ENCODE measurements at regions not wholly inside any gene's neighbourhood (a gene's known extent, or its start where the extent isn't known, plus 50 kb on each side); places are given as distances from the start of the nearest gene placed in this dataset.

DNA sequence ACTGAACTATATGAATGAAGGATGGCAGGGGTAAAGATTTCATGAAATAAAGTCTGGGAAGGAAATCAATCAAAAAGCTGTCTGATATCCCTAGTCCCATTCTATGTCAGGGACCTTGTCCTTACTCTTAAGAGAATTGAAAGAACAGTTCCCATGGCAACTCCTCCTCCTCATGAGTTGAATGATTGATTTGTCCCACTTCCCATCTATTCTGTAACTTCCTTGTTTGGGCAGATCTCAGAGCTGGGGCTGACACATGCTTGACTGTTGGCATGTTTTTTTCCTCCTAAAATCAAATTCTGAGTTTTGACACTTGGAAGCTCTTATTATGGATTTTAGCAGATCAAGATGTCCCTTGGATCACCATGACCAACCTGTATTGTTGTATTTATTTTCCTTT lies 1138.6 kb upstream of the CDH8 start:
- Histone ChIP-seq H3K27ac (no peak overlapping the region), H3K27me3 (no peaks in the 10 kb centered on the region), H3K4me1 (no peaks in the 10 kb centered on the region), H3K9me3 (no peaks in the 10 kb centered on the region), H3K4me3 (no peak overlapping the region), H3K36me3 (no peaks in the 10 kb centered on the region)
- DNase-seq (ENCODE audit: low spot score in 2 of 2), result no peak
- TF ChIP-seq, protein P1, sequence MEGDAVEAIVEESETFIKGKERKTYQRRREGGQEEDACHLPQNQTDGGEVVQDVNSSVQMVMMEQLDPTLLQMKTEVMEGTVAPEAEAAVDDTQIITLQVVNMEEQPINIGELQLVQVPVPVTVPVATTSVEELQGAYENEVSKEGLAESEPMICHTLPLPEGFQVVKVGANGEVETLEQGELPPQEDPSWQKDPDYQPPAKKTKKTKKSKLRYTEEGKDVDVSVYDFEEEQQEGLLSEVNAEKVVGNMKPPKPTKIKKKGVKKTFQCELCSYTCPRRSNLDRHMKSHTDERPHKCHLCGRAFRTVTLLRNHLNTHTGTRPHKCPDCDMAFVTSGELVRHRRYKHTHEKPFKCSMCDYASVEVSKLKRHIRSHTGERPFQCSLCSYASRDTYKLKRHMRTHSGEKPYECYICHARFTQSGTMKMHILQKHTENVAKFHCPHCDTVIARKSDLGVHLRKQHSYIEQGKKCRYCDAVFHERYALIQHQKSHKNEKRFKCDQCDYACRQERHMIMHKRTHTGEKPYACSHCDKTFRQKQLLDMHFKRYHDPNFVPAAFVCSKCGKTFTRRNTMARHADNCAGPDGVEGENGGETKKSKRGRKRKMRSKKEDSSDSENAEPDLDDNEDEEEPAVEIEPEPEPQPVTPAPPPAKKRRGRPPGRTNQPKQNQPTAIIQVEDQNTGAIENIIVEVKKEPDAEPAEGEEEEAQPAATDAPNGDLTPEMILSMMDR (IDR thresholded peaks at IDR 0.05), result no peak
- intact Hi-C loops (cut with DNase I), result no loop called here

DNA sequence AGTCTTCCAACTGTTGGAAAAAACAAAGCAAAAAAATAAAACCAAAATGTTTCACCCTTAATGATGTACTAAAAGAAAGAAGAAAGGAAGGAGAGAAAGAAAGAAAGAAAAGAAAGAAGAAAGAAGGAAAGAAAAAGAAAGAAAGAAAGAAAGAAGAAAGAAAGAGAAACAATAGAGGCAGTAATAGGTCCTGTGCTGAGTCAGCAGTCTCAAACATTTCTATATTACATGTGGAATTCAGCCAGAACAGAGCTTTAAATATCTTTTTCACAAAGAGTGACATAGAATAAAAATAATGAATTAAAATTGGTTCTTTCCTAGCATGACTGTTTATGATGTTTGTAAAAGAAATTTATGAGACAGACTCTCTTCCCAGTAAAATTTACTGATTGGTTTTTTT lies 1135.3 kb upstream of the CDH8 start:
- Histone ChIP-seq H3K27me3 (no peaks in the 10 kb centered on the region), H3K4me3 (no peak overlapping the region), H3K27ac (no peak overlapping the region), H3K9me3 (no peaks in the 10 kb centered on the region), H3K36me3 (no peaks in the 10 kb centered on the region), H3K4me1 (no peaks in the 10 kb centered on the region)
- intact Hi-C loops (cut with DNase I), result no loop called here
- DNase-seq (ENCODE audit: low spot score in 2 of 2), result no peak
- TF ChIP-seq, protein P1 (IDR thresholded peaks at IDR 0.05), result no peak

DNA sequence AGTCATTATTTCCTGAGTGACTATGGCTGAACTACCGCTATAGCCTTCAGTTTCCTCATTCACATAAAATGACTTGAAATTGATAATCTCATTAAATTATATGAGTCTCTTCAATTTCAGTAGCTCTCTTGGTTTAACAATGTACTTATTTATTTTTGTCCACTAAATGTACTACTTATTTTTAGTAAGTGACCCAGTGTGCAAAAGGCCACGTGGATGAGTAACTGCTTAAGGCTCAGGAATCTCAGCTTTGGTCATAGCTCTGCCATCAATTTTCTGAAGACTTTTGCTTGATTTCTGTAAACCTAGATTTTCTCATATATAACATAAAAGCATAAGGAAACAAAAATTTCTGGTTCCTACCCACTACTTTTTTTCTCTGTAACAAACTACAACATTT lies 1132.9 kb upstream of the CDH8 start:
- no peaks in the 10 kb centered on the region for H3K9me3 ChIP-seq
- DNase-seq (ENCODE audit: low spot score in 2 of 2), result no peak
- intact Hi-C loops (cut with DNase I), result no loop called here
- H3K4me1 ChIP-seq, result no peaks in the 10 kb centered on the region
- no peak overlapping the region for H3K4me3 ChIP-seq
- TF ChIP-seq, protein P1 (IDR thresholded peaks at IDR 0.05), result no peak
- no peaks in the 10 kb centered on the region for H3K27me3 ChIP-seq
- H3K36me3 ChIP-seq, result no peaks in the 10 kb centered on the region
- H3K27ac ChIP-seq, result no peak overlapping the region

DNA sequence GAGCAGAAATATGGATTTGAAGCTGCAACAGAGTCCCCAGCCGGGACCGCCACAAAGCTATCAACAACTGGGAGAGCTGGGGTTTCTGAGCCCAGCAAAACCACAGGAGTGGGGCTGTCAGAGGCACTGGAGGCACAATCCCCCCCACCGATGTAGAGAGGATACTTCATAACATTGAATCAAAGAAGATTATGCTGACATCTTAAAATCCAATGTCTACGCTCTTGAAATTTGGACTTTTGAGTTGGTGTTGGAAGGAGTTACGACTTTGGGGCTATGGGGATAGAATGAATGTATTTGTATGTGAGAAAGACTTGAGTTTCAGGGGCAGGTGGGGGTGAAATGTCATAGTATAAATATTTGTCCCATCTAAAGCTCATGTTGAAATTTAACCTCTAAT lies 1121.6 kb upstream of the CDH8 start:
- TF ChIP-seq, protein P1 (IDR thresholded peaks at IDR 0.05), result no peak
- H3K27me3 ChIP-seq, result no peaks in the 10 kb centered on the region
- H3K4me1 ChIP-seq, result no peaks in the 10 kb centered on the region
- DNase-seq (ENCODE audit: low spot score in 2 of 2), result no peak
- H3K4me3 ChIP-seq, result no peak overlapping the region
- no peaks in the 10 kb centered on the region for H3K36me3 ChIP-seq
- no peaks in the 10 kb centered on the region for H3K9me3 ChIP-seq
- H3K27ac ChIP-seq, result no peak overlapping the region
- intact Hi-C loops (cut with DNase I), result no loop called here

DNA sequence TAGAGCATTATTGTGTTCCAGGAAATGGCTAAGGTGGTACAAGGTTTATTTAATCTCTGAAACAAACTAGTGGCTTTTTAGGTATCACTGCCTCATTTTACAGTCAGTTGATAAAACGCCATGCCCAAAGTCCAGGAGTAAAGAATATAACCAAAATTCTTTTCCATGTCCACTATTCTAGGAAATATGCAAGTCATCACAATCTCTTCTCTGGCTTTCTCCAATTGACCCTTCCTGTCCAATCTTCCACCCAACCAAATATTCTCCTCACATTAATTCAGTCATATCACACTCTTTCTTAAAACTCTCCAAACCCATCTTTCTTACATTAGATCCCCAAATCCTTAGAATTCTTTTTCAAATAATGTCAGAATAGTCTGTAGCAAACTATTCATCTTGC lies 1110.0 kb upstream of the CDH8 start:
- no peak overlapping the region for H3K27ac ChIP-seq
- no peak overlapping the region for H3K4me3 ChIP-seq
- intact Hi-C loops (cut with DNase I), result no loop called here
- no peaks in the 10 kb centered on the region for H3K27me3 ChIP-seq
- no peaks in the 10 kb centered on the region for H3K9me3 ChIP-seq
- DNase-seq (ENCODE audit: low spot score in 2 of 2), result no peak
- TF ChIP-seq, protein P1 (IDR thresholded peaks at IDR 0.05), result no peak
- H3K4me1 ChIP-seq, result no peaks in the 10 kb centered on the region
- H3K36me3 ChIP-seq, result no peaks in the 10 kb centered on the region

DNA sequence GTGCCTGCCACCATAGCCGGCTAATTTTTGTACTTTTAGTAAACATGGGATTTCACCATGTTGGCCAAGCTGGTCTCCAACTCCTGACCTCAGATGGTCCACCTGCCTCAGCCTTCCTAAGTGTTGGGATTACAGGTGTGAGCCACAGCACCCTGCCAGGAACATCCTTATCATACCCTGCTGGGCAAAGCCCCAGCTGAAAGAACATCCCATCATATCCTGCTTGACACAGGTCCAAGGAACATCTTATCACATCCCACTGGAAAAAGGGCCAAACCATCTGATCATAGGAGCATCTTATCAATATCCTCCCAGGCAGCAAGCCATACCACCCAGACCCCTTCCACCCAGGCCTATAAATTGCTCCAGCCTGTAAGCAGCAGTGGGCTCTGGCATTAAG lies 1109.2 kb upstream of the CDH8 start:
- no peak for DNase-seq (ENCODE audit: low spot score in 2 of 2)
- H3K27ac ChIP-seq, result no peak overlapping the region
- no peaks in the 10 kb centered on the region for H3K36me3 ChIP-seq
- TF ChIP-seq, protein P1 (IDR thresholded peaks at IDR 0.05), result no peak
- H3K9me3 ChIP-seq, result no peaks in the 10 kb centered on the region
- no peak overlapping the region for H3K4me3 ChIP-seq
- intact Hi-C loops (cut with DNase I), result no loop called here
- H3K27me3 ChIP-seq, result no peaks in the 10 kb centered on the region
- no peaks in the 10 kb centered on the region for H3K4me1 ChIP-seq

Data from ascending aorta (tissue), 2 donors.